PC-3 (cell line): ENCODE measurements at regions not wholly inside any gene's neighbourhood (a gene's known extent, or its start where the extent isn't known, plus 50 kb on each side); places are given as distances from the start of the nearest gene placed in this dataset.

Experiments
- ATAC-seq: fragments of 200-7000 bp; cut with Tn5 transposase; 2 replicates; pipeline ENCODE4 v1.9.1; 2020; ENCODE audit warnings: mild to moderate bottlenecking, moderate library complexity
- BruUV-seq: library from RNA; stranded (reverse); fragments of 400-500 nt; replicated peaks from 2 replicates; lab custom pipeline; 2021; lab: Mats Ljungman, UMichigan
- CTCF ChIA-PET: fragments of 300-600 bp; sonication (Branson Sonifier 250); formaldehyde crosslinking; loops from one replicate; lab custom pipeline; 2022; ENCODE audit warnings: antibody characterized with exemption; lab: Charles Lee
- POLR2A ChIA-PET: fragments of 300-600 bp; sonication (Branson Sonifier 250); formaldehyde crosslinking; loops from one replicate; lab custom pipeline; 2022; ENCODE audit warnings: antibody characterized with exemption; ENCODE audit not compliant: unreplicated experiment; lab: Charles Lee
- DNase-seq: peaks from one replicate; pipeline ENCODE4 v3.0.0-alpha.2; 2015
- H2AFZ ChIP-seq: fragments of 300-600 bp; sonication (generic); 2 replicates; pipeline ENCODE4 v1.6.0; 2016; ENCODE audit warnings: antibody characterized with exemption, low read length
- H3F3A ChIP-seq: fragments of 300-600 bp; sonication (generic); one replicate; pipeline ENCODE4 v1.6.0; 2017; ENCODE audit warnings: antibody characterized with exemption, low read length, control low read depth, mild to moderate bottlenecking; ENCODE audit not compliant: unreplicated experiment
- H3K27ac ChIP-seq: fragments of 300-600 bp; sonication (generic); 2 replicates; pipeline ENCODE4 v1.5.1; 2016; ENCODE audit warnings: mild to moderate bottlenecking, low read length
- H3K27me3 ChIP-seq: fragments of 300-600 bp; sonication (generic); 2 replicates; pipeline ENCODE4 v1.6.1; 2016; ENCODE audit warnings: low read length, mixed read lengths
- H3K36me3 ChIP-seq: fragments of 300-600 bp; sonication (generic); 2 replicates; pipeline ENCODE4 v1.6.1; 2016; ENCODE audit warnings: low read depth, mixed run types, low read length, mixed read lengths
- H3K4me1 ChIP-seq: fragments of 300-600 bp; sonication (generic); 2 replicates; pipeline ENCODE4 v1.5.1; 2016; ENCODE audit warnings: low read length; ENCODE audit not compliant: insufficient read depth
- H3K4me2 ChIP-seq: fragments of 300-600 bp; sonication (generic); 2 replicates; pipeline ENCODE4 v1.6.0; 2016; ENCODE audit warnings: low read length
- H3K4me3 ChIP-seq: fragments of 300-600 bp; sonication (generic); 2 replicates; pipeline ENCODE4 v1.5.1; 2016; ENCODE audit warnings: mild to moderate bottlenecking, low read length, mixed read lengths
- H3K79me2 ChIP-seq: fragments of 300-600 bp; sonication (generic); 2 replicates; pipeline ENCODE4 v1.6.1; 2017; ENCODE audit warnings: low read length, mixed read lengths
- H3K9ac ChIP-seq: fragments of 300-600 bp; sonication (generic); 2 replicates; pipeline ENCODE4 v1.6.0; 2016; ENCODE audit warnings: mild to moderate bottlenecking, low read length
- H3K9me2 ChIP-seq: fragments of 300-600 bp; sonication (generic); replicated peaks from 2 replicates; pipeline ENCODE4 v1.6.1; 2016; ENCODE audit warnings: mixed run types, low read length, mixed read lengths
- H3K9me3 ChIP-seq: fragments of 300-600 bp; sonication (generic); 2 replicates; pipeline ENCODE4 v1.6.1; 2016; ENCODE audit warnings: low read length, mixed read lengths
- H4K20me1 ChIP-seq: fragments of 300-600 bp; sonication (generic); 2 replicates; pipeline ENCODE4 v1.6.1; 2016; ENCODE audit warnings: low read length, mixed read lengths
- CTCF ChIP-seq: fragments of 300-600 bp; sonication (generic); conservative IDR thresholded peaks from 2 replicates; pipeline ENCODE4 v1.5.1; 2017; ENCODE audit warnings: antibody characterized with exemption, low read depth, mild to moderate bottlenecking, low read length
- EZH2 ChIP-seq: fragments of 300-600 bp; sonication (generic); IDR thresholded peaks from one replicate; pipeline ENCODE4 v1.6.1; 2017; ENCODE audit warnings: antibody characterized with exemption, mild to moderate bottlenecking, low read length; ENCODE audit not compliant: unreplicated experiment
- EZH2phosphoT487 ChIP-seq: fragments of 300-600 bp; sonication (generic); IDR thresholded peaks from 2 replicates; pipeline ENCODE4 v1.6.1; 2018; ENCODE audit warnings: mild to moderate bottlenecking, antibody characterized with exemption, low read length, borderline replicate concordance
- intact Hi-C: fragments of 100-400 bp; cut with micrococcal nuclease; formaldehyde crosslinking; loops from 2 replicates; pipeline ENCODE4 v1.9.0; 2023

- ChIA-PET POLR2A (no interaction called here), CTCF (no interaction called here)
- Histone ChIP-seq H3K79me2 (no peaks in the 10 kb centered on the region), H2AFZ (no peak overlapping the region), H4K20me1 (no peaks in the 10 kb centered on the region), H3K27me3 (peaks cover 17% of the 10 kb centered on the region), H3K9ac (no peak overlapping the region), H3K4me1 (no peaks in the 10 kb centered on the region), H3K4me2 (no peak overlapping the region), H3F3A (no peaks in the 10 kb centered on the region), H3K36me3 (no peaks in the 10 kb centered on the region), H3K27ac (no peak overlapping the region), H3K9me3 (no peaks in the 10 kb centered on the region), H3K4me3 (no peak overlapping the region), H3K9me2 (no peaks in the 10 kb centered on the region)
- ATAC-seq, result no peak
- DNase-seq, result no peak
- TF ChIP-seq CTCF, result no peak
- TF ChIP-seq EZH2, result no peak
- TF ChIP-seq EZH2phosphoT487, result no peak
- no TSS peak for BruUV-seq
- intact Hi-C loops, result no loop called here
Measured at GRCh38 chr18:78853341-78853740, 126.3 kb upstream of the SALL3 start.

- Histone ChIP-seq H4K20me1 (no peaks in the 10 kb centered on the region), H3K9me3 (no peaks in the 10 kb centered on the region), H3K79me2 (no peaks in the 10 kb centered on the region), H3K4me1 (no peaks in the 10 kb centered on the region), H3K4me3 (no peak overlapping the region), H3K4me2 (no peak overlapping the region), H3K9me2 (no peaks in the 10 kb centered on the region), H3K27ac (no peak overlapping the region), H3K27me3 (peaks cover 32% of the 10 kb centered on the region), H3K36me3 (no peaks in the 10 kb centered on the region), H3F3A (no peaks in the 10 kb centered on the region), H2AFZ (no peak overlapping the region), H3K9ac (no peak overlapping the region)
- no TSS peak for BruUV-seq
- intact Hi-C loops, result no loop called here
- ChIA-PET POLR2A (no interaction called here), CTCF (no interaction called here)
- ATAC-seq (no peak), DNase-seq (no peak)
- no peak for TF ChIP-seq EZH2phosphoT487
- TF ChIP-seq EZH2, result no peak
- no peak for TF ChIP-seq CTCF
Measured at GRCh38 chr18:78855188-78855587, 124.4 kb upstream of the SALL3 start.

- CTCF ChIA-PET, result no interaction called here
- no peak for ATAC-seq
- H3K9ac ChIP-seq, result no peak overlapping the region
Measured at GRCh38 chr18:78856569-78857313, 122.9 kb upstream of the SALL3 start.

More at GRCh38 chr18:78856569-78857313, 122.9 kb upstream of the SALL3 start:
- H4K20me1 ChIP-seq, result no peaks in the 10 kb centered on the region
- no peaks in the 10 kb centered on the region for H3K79me2 ChIP-seq
- H3K4me2 ChIP-seq, result no peak overlapping the region
- peaks cover 48% of the 10 kb centered on the region for H3K27me3 ChIP-seq
- H3K4me1 ChIP-seq, result no peaks in the 10 kb centered on the region
- no peaks in the 10 kb centered on the region for H3K36me3 ChIP-seq
- no peaks in the 10 kb centered on the region for H3K9me2 ChIP-seq
- no peak overlapping the region for H2AFZ ChIP-seq
- POLR2A ChIA-PET, result no interaction called here
- no peak for TF ChIP-seq EZH2
- no peak for TF ChIP-seq EZH2phosphoT487
- no peak for TF ChIP-seq CTCF
- no peak overlapping the region for H3K4me3 ChIP-seq
- intact Hi-C loops, result no loop called here
- BruUV-seq, result no TSS peak
- no peak for DNase-seq
- H3K27ac ChIP-seq, result no peak overlapping the region
- H3K9me3 ChIP-seq, result no peaks in the 10 kb centered on the region
- no peaks in the 10 kb centered on the region for H3F3A ChIP-seq
